Femur (tissue), 1 donor: ENCODE measurements at regions not wholly inside any gene's neighbourhood (a gene's known extent, or its start where the extent isn't known, plus 50 kb on each side); places are given as distances from the start of the nearest gene placed in this dataset.
"Not testable (repeated sequence)": the region's sequence is repeated elsewhere in the genome, so short reads cannot be mapped to it uniquely, and the experiment has no call there.

ENCODE experiments used
- DNase-seq: peaks from one replicate; pipeline ENCODE4 v3.0.0-alpha.2; 2017

- DNase-seq, result no peak
These were observed 270.5 kb downstream of the MYCN start for GRCh38 chr2:16210841-16211240.

- DNase-seq, result no peak
These were observed 269.4 kb downstream of the MYCN start for GRCh38 chr2:16209799-16210198.

GRCh38 chr2:16208921-16209320 lies 268.6 kb downstream of the MYCN start:
- no peak for DNase-seq

- DNase-seq, result no peak
These were observed 268.0 kb downstream of the MYCN start for GRCh38 chr2:16208241-16208797.

- no peak for DNase-seq
These were observed 267.3 kb downstream of the MYCN start for GRCh38 chr2:16207611-16208010.

- DNase-seq, result no peak
These were observed 266.8 kb downstream of the MYCN start for GRCh38 chr2:16207151-16207550.

GRCh38 chr2:16206191-16206944 lies 266.0 kb downstream of the MYCN start:
- no peak for DNase-seq

- DNase-seq, result no peak
These were observed 265.3 kb downstream of the MYCN start for GRCh38 chr2:16205631-16206030.

DNA sequence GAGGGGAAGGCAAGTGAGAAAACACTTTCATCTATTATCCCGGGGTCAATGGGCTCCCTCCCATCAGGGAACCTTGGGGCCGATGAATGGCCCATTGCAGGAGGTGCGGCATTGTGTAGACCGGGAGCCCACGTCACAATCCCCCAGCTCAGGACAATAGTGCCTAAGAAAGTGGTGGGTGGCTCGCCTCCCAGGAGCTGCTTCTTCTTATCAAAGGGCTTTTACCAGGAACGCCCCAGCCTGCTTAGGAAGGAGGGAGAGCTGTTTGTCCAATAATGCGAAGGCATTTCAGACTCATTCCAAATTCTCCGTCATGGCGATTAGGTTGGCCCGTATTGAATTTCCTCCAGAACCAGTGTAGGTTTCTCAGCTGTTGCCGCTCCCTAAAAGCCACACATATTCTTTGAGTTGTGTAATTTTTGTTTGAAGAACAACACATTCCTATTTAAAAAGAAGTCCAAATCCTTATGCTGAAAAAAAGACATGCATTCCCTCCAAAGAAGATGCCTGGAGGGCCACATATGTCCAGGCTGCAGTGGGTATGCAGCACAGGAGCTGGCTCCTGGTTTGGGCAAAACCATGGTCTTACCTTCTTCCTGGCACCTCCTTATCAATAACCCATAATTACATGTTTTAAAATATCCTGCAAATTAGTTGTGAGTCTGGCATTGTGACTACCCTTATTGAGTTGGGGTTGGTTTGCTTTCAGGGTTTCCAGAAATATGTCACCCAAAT lies 264.7 kb downstream of the MYCN start:
- DNase-seq, result peak; percentile 47

GRCh38 chr2:16204251-16204650 lies 263.9 kb downstream of the MYCN start:
- no peak for DNase-seq

DNA sequence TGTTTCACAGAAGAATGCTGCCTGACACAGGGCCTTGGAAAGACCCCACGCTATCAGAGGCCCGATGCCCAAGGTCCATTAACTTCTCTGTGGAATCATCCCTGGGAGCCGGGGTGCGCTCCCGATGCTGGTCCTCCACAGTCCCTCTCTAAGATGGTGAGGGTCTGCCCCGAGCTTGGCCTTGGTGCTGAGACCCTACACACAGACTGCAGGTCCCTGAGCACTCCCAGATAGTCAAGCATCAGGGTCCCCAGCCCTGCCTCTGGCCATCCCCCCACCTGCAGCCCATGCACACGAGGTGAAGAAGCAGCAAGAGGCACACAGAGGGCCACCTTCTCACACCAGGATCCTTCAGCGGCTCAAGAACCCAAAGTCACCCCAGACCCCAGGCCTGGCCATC lies 263.3 kb downstream of the MYCN start:
- no peak for DNase-seq

DNA sequence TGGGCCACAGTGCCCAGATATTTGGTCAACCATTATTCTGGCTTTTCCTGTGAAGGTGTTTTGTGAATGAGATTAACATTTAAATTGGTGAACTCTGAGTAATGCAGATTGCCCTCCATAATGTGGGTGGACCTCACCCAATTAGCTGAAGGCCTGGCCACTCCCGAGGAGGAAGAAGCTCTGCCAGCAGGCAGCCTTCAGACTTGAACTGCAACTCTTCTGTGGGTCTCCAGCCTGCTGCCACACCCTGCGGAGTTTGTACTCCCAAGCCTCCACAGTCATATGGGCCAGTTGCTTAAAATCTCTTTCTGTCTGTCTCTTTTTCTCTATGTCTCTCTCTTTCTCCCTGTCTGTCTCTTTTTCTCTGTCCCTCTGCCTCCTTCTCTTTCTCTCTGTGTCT lies 262.7 kb downstream of the MYCN start:
- DNase-seq, result no peak

DNA sequence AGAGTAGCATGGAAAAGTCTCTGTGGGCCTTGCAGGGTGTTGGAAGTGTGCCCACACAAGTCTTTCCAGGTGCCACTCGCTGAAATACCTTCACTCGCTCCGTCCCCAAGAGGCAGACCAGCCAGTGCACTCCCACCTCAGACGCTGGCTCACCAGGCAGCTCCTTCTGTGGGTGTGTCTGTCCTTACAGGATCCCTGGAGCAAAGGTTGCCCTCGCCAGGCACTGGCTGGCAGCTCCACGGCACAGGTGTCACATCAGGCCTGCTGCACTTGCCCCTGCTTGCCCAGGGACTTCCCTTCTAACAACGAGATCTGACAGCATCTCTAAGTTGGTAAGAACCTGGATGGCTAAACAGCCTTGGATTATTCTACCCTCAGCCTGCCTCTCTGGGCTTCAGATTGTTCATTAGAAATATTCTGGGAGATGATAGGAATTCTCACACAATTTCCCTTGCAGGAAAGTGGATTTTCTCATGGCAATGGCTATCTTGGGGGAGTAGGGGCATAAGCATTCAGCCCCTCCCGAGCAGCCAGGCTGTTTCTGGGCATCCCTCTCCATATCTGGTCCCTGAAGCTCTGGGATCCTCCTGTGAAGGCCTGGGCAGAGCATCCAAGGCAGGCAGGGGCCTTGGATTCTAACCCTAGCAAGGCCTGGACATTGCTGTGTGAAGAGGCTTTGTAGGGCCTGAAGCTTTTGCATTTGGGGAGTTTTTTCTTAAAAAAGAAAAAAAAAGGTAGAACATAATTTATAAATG lies 262.1 kb downstream of the MYCN start:
- DNase-seq, result no peak

- DNase-seq, result peak; percentile 23
These were observed 261.5 kb downstream of the MYCN start for GRCh38 chr2:16201848-16202247.

DNA sequence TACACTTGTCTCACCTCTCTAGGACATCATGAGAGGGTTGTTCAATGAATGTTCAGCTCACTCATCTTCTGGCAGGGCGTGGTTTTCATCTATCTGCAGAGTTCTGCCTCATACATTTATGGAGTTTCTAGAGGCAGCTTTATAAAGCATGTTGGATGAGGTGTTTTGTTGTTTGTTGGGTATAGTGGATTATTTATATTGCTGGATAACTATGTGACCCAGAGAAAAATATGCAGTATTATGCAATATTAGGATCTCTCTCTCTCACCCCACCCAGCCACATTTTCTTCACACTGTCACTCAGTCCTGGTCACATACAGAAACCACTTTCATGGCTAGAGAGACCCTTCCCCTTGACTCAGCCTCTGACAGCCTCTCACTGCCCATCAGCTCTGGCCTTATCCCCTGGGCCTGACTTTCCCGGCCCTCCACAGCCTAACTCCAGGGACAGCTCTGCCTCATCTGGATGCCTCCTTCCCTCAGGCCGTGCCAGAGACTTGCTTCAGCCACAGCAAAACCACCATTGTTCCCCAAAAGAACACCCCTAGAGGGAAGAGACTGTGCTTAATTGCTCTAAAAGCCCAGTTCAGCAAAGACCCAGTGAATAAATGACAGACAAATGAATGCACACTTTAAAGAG lies 260.3 kb downstream of the MYCN start:
- no peak for DNase-seq

DNA sequence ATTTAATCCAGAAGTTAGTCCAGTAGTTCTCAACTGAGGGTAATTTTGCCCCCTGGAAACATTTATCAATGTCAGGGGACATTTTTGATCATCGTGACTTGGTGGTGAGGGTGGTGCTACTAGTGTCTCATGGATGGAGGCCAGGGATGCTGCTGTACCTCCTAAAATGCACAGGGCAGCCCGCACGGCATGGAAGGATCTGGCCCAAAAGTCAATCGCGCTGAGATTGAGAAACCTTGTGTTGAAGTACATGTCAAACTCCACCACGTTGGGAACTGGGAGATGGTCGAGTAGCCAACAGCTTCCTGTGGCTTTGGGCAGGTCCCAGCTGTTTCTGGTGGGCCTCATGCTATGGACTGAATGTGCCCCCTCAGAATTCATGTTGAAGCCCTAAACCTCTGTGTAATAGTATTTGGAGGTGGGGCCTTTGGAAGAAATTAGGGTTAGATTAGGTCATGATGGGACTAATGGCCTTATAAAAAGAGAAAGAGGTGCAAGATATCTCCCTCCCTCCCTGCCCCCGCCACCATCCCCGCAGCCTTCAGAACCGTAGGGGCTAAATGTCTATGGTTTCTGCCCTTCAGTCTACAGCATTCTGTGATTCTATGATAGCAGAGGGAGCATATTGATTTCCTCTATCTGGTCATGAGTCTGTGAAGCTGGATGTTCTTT lies 259.7 kb downstream of the MYCN start:
- DNase-seq, result no peak

- DNase-seq, result not testable (repeated sequence)
These were observed 258.9 kb downstream of the MYCN start for GRCh38 chr2:16199241-16199640.

GRCh38 chr2:16198166-16198912 lies 258.0 kb downstream of the MYCN start:
- DNase-seq, result no peak

DNA sequence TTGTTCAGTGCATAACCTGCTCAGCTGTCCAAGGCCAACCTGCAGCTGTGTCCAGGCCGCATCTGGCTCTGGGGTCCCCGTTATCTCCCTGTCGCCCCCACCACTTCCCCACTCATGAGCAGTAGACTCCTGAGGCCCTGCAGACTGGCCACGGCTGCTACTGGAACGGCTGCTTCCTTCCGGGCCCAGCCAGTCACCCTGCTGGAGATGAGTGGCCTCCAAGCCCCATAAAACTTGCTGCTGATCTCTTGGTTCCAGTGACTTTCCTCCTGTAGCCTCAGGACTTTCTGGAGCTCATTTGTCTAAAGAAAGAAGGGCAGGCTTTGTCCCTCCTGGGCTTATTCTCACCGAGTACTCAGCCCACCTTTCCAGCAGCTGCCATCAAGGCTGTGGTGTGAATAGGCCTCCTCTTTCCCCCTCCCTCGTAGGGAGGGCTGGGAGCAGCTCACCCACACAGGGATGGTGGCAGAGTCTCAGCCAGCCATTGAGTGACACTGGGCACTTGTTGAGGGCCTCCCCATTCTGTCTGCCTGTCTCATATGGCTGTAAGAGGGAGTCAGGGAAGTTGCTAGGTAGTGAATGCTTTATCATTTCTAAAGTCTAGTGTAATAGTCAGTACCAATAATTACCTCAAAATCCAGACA lies 257.3 kb downstream of the MYCN start:
- no peak for DNase-seq

DNA sequence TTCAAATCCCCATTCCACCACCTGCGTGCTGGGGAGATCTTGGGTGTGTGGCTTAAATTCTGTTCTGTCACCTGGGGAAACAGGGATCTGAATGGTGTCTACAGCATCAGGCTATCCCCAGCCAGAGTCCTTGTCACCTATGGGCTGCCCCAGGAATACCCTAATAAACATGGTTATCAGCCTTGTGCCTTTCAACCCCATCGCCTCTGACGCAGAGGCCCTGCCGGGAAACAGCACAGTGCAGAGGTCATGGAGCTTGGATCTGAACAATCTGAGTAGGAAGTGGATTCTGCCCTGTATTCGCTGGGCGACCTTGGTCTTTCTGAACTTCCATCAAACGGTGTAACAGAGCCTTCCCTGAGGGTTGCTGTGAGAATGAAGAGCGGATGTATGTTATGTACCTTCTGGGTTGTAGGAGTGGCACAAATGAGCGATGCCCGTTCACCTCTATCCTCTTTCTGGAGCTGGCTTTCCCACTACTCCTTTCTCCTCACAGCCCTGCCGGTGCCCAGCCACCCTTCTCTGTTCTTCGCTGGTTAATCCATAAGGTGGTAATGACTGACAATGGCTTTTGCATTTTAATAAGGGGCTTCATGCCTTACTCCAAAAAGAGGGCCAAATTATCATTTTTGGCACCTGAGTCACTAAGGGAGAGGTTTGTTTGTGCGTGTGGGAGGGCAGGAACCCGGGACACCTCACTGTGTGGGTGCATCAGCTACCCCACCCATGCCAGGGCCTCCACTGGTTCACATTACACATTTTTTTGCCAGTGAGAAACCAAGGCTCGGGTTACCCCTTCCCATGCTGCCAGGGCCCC lies 256.5 kb downstream of the MYCN start:
- DNase-seq, result no peak
